Type B pancreatic cell (in vitro differentiated cells): ENCODE measurements at regions not wholly inside any gene's neighbourhood (a gene's known extent, or its start where the extent isn't known, plus 50 kb on each side); places are given as distances from the start of the nearest gene placed in this dataset.
A peak's percentile ranks its signal among the peaks of the same experiment; 100 is the strongest.

Source experiments
- DNase-seq: peaks from one replicate; pipeline ENCODE4 v3.0.0; 2021; ENCODE audit warnings: mixed read lengths; ENCODE audit not compliant: unreplicated experiment; ENCODE audit errors: extremely low spot score
- H3K27ac Mint-ChIP-seq: 2 replicates; pipeline ENCODE4 v1.8.0; 2021; ENCODE audit warnings: mild to moderate bottlenecking, mixed read lengths
- H3K27me3 Mint-ChIP-seq: 2 replicates; pipeline ENCODE4 v1.8.0; 2021; ENCODE audit warnings: mixed read lengths
- H3K36me3 Mint-ChIP-seq: 2 replicates; pipeline ENCODE4 v1.8.0; 2021; ENCODE audit warnings: mixed read lengths
- H3K4me1 Mint-ChIP-seq: one replicate; pipeline ENCODE4 v1.8.0; 2021; ENCODE audit warnings: mixed read lengths; ENCODE audit not compliant: unreplicated experiment
- H3K4me3 Mint-ChIP-seq: 2 replicates; pipeline ENCODE4 v1.8.0; 2021; ENCODE audit warnings: mild to moderate bottlenecking, mixed read lengths
- H3K9me3 Mint-ChIP-seq: 2 replicates; pipeline ENCODE4 v1.8.0; 2021; ENCODE audit warnings: mixed read lengths
- TF ChIP-seq, protein P1 (sequence below): fragments of 200-600 bp; sonication (generic); conservative IDR thresholded peaks from 2 replicates; pipeline ENCODE4 v1.5.0; 2021; ENCODE audit warnings: antibody characterized with exemption, mild to moderate bottlenecking

GRCh38 chr9:113775749-113776148 lies 100.4 kb upstream of the ZNF618 start:
- H3K4me3 Mint-ChIP-seq, result no peak overlapping the region
- peaks cover 13% of the 10 kb centered on the region for H3K27me3 Mint-ChIP-seq
- H3K9me3 Mint-ChIP-seq, result peaks cover 8% of the 10 kb centered on the region
- TF ChIP-seq, protein P1, sequence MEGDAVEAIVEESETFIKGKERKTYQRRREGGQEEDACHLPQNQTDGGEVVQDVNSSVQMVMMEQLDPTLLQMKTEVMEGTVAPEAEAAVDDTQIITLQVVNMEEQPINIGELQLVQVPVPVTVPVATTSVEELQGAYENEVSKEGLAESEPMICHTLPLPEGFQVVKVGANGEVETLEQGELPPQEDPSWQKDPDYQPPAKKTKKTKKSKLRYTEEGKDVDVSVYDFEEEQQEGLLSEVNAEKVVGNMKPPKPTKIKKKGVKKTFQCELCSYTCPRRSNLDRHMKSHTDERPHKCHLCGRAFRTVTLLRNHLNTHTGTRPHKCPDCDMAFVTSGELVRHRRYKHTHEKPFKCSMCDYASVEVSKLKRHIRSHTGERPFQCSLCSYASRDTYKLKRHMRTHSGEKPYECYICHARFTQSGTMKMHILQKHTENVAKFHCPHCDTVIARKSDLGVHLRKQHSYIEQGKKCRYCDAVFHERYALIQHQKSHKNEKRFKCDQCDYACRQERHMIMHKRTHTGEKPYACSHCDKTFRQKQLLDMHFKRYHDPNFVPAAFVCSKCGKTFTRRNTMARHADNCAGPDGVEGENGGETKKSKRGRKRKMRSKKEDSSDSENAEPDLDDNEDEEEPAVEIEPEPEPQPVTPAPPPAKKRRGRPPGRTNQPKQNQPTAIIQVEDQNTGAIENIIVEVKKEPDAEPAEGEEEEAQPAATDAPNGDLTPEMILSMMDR, result no peak
- H3K27ac Mint-ChIP-seq, result no peak overlapping the region
- DNase-seq, result no peak
- peaks cover 11% of the 10 kb centered on the region for H3K4me1 Mint-ChIP-seq
- no peaks in the 10 kb centered on the region for H3K36me3 Mint-ChIP-seq

DNA sequence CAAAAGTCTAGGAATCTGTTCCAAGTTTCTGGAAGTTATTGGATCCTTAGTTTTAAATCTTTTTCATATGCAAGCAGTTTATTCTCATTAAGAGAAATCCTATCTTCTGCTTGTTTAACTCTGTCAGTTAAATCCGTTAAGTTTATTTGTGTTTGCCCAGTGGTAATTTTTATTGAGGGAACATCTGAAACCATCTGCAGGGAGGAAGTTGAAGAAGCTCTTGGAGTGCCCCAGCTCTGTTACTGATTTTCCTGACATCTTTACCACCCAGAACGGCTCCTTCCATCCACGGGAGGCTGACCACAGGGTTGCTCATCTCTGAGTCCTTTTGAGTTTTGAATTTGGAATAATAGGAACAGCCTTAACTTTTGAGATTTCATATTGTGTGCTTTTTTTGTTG lies 99.9 kb upstream of the ZNF618 start:
- TF ChIP-seq, protein P1, result no peak
- Mint-ChIP-seq H3K4me1 (peaks cover 11% of the 10 kb centered on the region), H3K27ac (no peak overlapping the region)

DNA sequence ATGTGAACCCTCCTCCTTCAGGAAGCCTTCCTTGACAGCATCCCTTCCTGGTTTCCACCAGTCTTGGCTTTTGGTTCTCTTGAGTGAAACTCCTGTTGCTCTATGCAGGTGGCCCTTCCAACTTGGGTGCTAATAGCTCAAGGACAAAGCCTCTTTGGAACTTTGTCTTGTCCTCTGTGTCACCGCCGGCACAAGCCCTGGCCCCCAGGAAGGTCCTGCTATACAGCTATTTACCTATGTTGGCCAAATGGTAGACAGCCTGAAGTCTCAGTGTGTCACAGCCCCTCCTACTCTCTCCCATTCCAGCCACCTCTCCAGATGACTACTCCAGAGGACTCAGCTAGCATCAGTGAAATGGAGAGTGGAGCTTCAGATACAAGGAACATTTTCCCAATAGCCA lies 94.7 kb upstream of the ZNF618 start:
- no peak overlapping the region for H3K27ac Mint-ChIP-seq
- H3K4me3 Mint-ChIP-seq, result no peak overlapping the region
- no peak for DNase-seq
- H3K4me1 Mint-ChIP-seq, result peaks cover 15% of the 10 kb centered on the region
- H3K9me3 Mint-ChIP-seq, result no peaks in the 10 kb centered on the region
- TF ChIP-seq, protein P1, result no peak
- no peaks in the 10 kb centered on the region for H3K36me3 Mint-ChIP-seq
- peaks cover 36% of the 10 kb centered on the region for H3K27me3 Mint-ChIP-seq

More for the DNA sequence above, 99.9 kb upstream of the ZNF618 start:
- Mint-ChIP-seq H3K4me3 (no peak overlapping the region), H3K36me3 (no peaks in the 10 kb centered on the region), H3K9me3 (peaks cover 8% of the 10 kb centered on the region), H3K27me3 (peaks cover 15% of the 10 kb centered on the region)
- no peak for DNase-seq

- Mint-ChIP-seq H3K9me3 (no peaks in the 10 kb centered on the region), H3K4me3 (no peak overlapping the region), H3K27me3 (peaks cover 36% of the 10 kb centered on the region), H3K27ac (no peak overlapping the region), H3K36me3 (no peaks in the 10 kb centered on the region), H3K4me1 (peaks cover 11% of the 10 kb centered on the region)
- DNase-seq, result no peak
- TF ChIP-seq, protein P1, result no peak
Observed at GRCh38 chr9:113781896-113782295, 94.2 kb upstream of the ZNF618 start.

- Mint-ChIP-seq H3K4me1 (peaks cover 17% of the 10 kb centered on the region), H3K4me3 (no peak overlapping the region), H3K27me3 (peaks cover 37% of the 10 kb centered on the region), H3K36me3 (no peaks in the 10 kb centered on the region), H3K27ac (no peak overlapping the region), H3K9me3 (no peaks in the 10 kb centered on the region)
- no peak for DNase-seq
- TF ChIP-seq, protein P1, result no peak
Observed at GRCh38 chr9:113783475-113783874, 92.6 kb upstream of the ZNF618 start.

DNA sequence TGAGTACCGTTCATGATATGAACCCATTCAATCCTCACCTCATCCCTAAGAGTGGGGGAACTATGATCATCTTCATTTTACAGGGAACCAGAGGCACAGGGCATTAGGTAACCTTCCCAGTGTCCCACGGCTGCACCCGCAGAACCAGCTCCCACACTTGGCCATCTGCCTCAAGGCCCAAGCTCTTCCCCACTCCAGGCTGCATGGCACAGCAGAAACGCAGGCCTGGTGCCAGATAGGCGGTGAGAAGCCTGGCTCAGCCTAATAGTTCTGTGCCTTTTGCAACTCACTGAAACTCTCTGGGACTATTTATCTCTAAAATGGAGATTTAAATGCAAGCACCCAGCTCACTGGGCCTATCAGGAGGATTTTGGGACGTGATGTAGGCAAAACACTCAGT lies 90.8 kb upstream of the ZNF618 start:
- Mint-ChIP-seq H3K9me3 (no peaks in the 10 kb centered on the region), H3K4me1 (peaks cover 25% of the 10 kb centered on the region), H3K27ac (no peak overlapping the region), H3K4me3 (no peak overlapping the region), H3K36me3 (no peaks in the 10 kb centered on the region), H3K27me3 (peaks cover 46% of the 10 kb centered on the region)
- peak; percentile 42 for DNase-seq
- TF ChIP-seq, protein P1, result no peak
